ENCODE measurements at regions not wholly inside any gene's neighbourhood (a gene's known extent, or its start where the extent isn't known, plus 50 kb on each side); places are given as distances from the start of the nearest gene placed in this dataset.
A peak's percentile ranks its signal among the peaks of the same experiment; 100 is the strongest.

- H3K9ac ChIP-seq (ENCODE audit: low read length in 3 of 3) = no peak overlapping the region
- H3K9me3 ChIP-seq (ENCODE audit: control insufficient read depth in 2 of 3, insufficient read depth in 1 of 3, low read length in 3 of 3) = no peaks in the 10 kb centered on the region
- peak in 2 of 5 donors; percentile 7 to 10 for DNase-seq
- no peaks in the 10 kb centered on the region for H3K27me3 ChIP-seq (ENCODE audit: control insufficient read depth, insufficient read depth, low read length)
- intact Hi-C loops (cut with DNase I) = no loop called here
- no peak overlapping the region for H3K4me3 ChIP-seq (ENCODE audit: low read length in 3 of 3)
- no peak for TF ChIP-seq CTCF (IDR thresholded peaks at IDR 0.05; ENCODE audit: borderline replicate concordance, extremely low read depth, insufficient read depth)
- no peak for FAIRE-seq
- H3K36me3 ChIP-seq (ENCODE audit: control insufficient read depth in 2 of 3, insufficient read depth in 3 of 3, low read length in 3 of 3) = no peaks in the 10 kb centered on the region
- no peak overlapping the region for H3K27ac ChIP-seq (ENCODE audit: low read depth in 2 of 2, low read length in 2 of 2)
- H3K4me1 ChIP-seq (ENCODE audit: control insufficient read depth in 2 of 3, insufficient read depth in 2 of 3, low read depth in 1 of 3, low read length in 3 of 3) = peaks cover 0 to 7% (median 3%) of the 10 kb centered on the region in 3 donors
These were observed 420.9 kb upstream of the INTU start for GRCh38 chr4:127211650-127212560.

- FAIRE-seq = no peak
- H3K9ac ChIP-seq (ENCODE audit: low read length in 3 of 3) = no peak overlapping the region
- no peak overlapping the region for H3K4me3 ChIP-seq (ENCODE audit: low read length in 3 of 3)
- no peak for TF ChIP-seq CTCF (IDR thresholded peaks at IDR 0.05; ENCODE audit: borderline replicate concordance, extremely low read depth, insufficient read depth)
- DNase-seq = no peak
- intact Hi-C loops (cut with DNase I) = no loop called here
- H3K9me3 ChIP-seq (ENCODE audit: control insufficient read depth in 2 of 3, insufficient read depth in 1 of 3, low read length in 3 of 3) = no peaks in the 10 kb centered on the region
- no peak overlapping the region for H3K27ac ChIP-seq (ENCODE audit: low read depth in 2 of 2, low read length in 2 of 2)
- peaks cover 0 to 7% (median 3%) of the 10 kb centered on the region in 3 donors for H3K4me1 ChIP-seq (ENCODE audit: control insufficient read depth in 2 of 3, insufficient read depth in 2 of 3, low read depth in 1 of 3, low read length in 3 of 3)
- H3K27me3 ChIP-seq (ENCODE audit: control insufficient read depth, insufficient read depth, low read length) = no peaks in the 10 kb centered on the region
- no peaks in the 10 kb centered on the region for H3K36me3 ChIP-seq (ENCODE audit: control insufficient read depth in 2 of 3, insufficient read depth in 3 of 3, low read length in 3 of 3)
These were observed 420.1 kb upstream of the INTU start for GRCh38 chr4:127212701-127213100.

DNA sequence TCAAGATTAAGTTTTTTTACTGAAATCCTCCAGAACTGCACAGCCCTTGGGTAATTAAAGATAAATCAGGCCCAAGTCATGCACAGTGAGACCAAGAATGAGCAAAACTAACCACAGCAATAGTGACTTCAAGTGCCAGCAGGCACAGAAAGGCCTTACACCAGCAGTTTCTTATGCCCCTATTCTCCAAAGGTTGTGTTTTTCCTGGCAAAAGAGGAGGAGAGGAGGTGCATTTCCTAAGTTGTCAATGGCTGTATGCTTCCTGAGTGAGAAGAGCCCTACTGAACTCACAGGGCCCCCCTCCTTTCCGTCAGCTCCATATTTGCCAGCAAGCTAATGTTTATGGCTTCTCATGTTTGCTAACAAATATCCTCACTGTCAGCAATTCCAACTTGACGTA lies 418.7 kb upstream of the INTU start:
- Histone ChIP-seq H3K9ac (ENCODE audit: low read length in 3 of 3) (no peak overlapping the region), H3K4me3 (ENCODE audit: low read length in 3 of 3) (no peak overlapping the region), H3K9me3 (ENCODE audit: control insufficient read depth in 2 of 3, insufficient read depth in 1 of 3, low read length in 3 of 3) (no peaks in the 10 kb centered on the region), H3K4me1 (ENCODE audit: control insufficient read depth in 2 of 3, insufficient read depth in 2 of 3, low read depth in 1 of 3, low read length in 3 of 3) (peaks cover 0 to 7% (median 3%) of the 10 kb centered on the region in 3 donors), H3K36me3 (ENCODE audit: control insufficient read depth in 2 of 3, insufficient read depth in 3 of 3, low read length in 3 of 3) (no peaks in the 10 kb centered on the region), H3K27ac (ENCODE audit: low read depth in 2 of 2, low read length in 2 of 2) (no peak overlapping the region), H3K27me3 (ENCODE audit: control insufficient read depth, insufficient read depth, low read length) (no peaks in the 10 kb centered on the region)
- intact Hi-C loops (cut with DNase I) = no loop called here
- no peak for FAIRE-seq
- no peak for TF ChIP-seq CTCF (IDR thresholded peaks at IDR 0.05; ENCODE audit: borderline replicate concordance, extremely low read depth, insufficient read depth)
- peak in 2 of 5 donors; percentile 15 to 31 for DNase-seq

Data from kidney (tissue), 13 donors.